Transverse colon (tissue), 4 donors: ENCODE measurements at regions not wholly inside any gene's neighbourhood (a gene's known extent, or its start where the extent isn't known, plus 50 kb on each side); places are given as distances from the start of the nearest gene placed in this dataset.

ENCODE experiments used
- DNase-seq: peaks from one replicate; pipeline ENCODE4 v3.0.0-alpha.2; 2019
- H3K27ac ChIP-seq, 4 donors: fragments of 200-600 bp; sonication (generic); 2 replicates each; pipeline ENCODE4 v1.5.1; 2016 to 2018; ENCODE audit warnings: inconsistent platforms in 4 of 4
- H3K27me3 ChIP-seq: fragments of 200-600 bp; sonication (generic); 2 replicates; pipeline ENCODE4 v1.5.1; 2017; ENCODE audit warnings: inconsistent platforms
- H3K36me3 ChIP-seq, 4 donors: fragments of 200-600 bp; sonication (generic); 2 replicates each; pipeline ENCODE4 v1.5.1; 2017 to 2019; ENCODE audit warnings: inconsistent platforms in 4 of 4
- H3K4me1 ChIP-seq, 4 donors: fragments of 200-600 bp; sonication (generic); 2 replicates each; pipeline ENCODE4 v1.5.1; 2017 to 2020; ENCODE audit warnings: inconsistent platforms in 4 of 4
- H3K4me3 ChIP-seq, 4 donors: fragments of 200-600 bp; sonication (generic); 1 replicate in 1 of 4; 2 replicates in 3 of 4; pipeline versions ENCODE4 v1.5.1 to v1.6.1; 2017 to 2019; ENCODE audit warnings: inconsistent platforms in 4 of 4
- H3K9me3 ChIP-seq, 2 donors: fragments of 200-600 bp; sonication (generic); 2 replicates each; pipeline ENCODE4 v1.5.1; 2017 to 2019; ENCODE audit warnings: inconsistent platforms in 2 of 2
- EP300 ChIP-seq: sonication (generic); formaldehyde crosslinking; IDR thresholded peaks from one replicate; pipeline ENCODE4 v1.6.1; 2017; ENCODE audit warnings: antibody characterized with exemption, low read depth
- POLR2A ChIP-seq: fragments of 450-650 bp; IDR thresholded peaks from one replicate; pipeline ENCODE4 v1.6.1; 2016; ENCODE audit warnings: antibody characterized with exemption, mild to moderate bottlenecking, moderate library complexity
- POLR2AphosphoS5 ChIP-seq, 3 donors: sonication (generic); formaldehyde crosslinking; IDR thresholded peaks; one replicate each; pipeline ENCODE4 v1.6.1; 2016; ENCODE audit warnings: antibody characterized with exemption in 3 of 3
- WGBS, 2 donors: methylation state at CpG; one replicate each; pipeline ENCODE4 v1.1.5; 2018; ENCODE audit warnings: low coverage in 1 of 2; 5-methylcytosine and 5-hydroxymethylcytosine counted together
- in situ Hi-C, 4 donors: fragments of 200-750 bp; cut with MboI; loops; one replicate each; pipeline versions ENCODE4 v1.15.0 to v1.15.1; 2017; ENCODE audit warnings: low sequenced_read_pairs in 3 of 4, low pct_ligation_motif_present in 1 of 4, low pct_unique_long_range_greater_than_20kb in 1 of 4
- intact Hi-C: fragments of 100-400 bp; cut with DNase I; formaldehyde crosslinking; loops from one replicate; pipeline ENCODE4 v1.15.1; 2023; ENCODE audit warnings: low total_unique reads
- TF ChIP-seq, protein P1 (sequence below), 5 experiments: fragments of 200-600 bp in 3 of 5; fragments of 450-650 bp in 2 of 5; sonication (generic) in 3 of 5; IDR thresholded peaks; 1 replicate in 2 of 5; 2 replicates in 3 of 5; pipeline ENCODE4 v1.5.1; 2016 to 2017; ENCODE audit warnings: antibody characterized with exemption in 5 of 5, inconsistent platforms in 3 of 5, mild to moderate bottlenecking in 2 of 5, moderate library complexity in 1 of 5

- DNase-seq: no peak
- TF ChIP-seq, protein P1, sequence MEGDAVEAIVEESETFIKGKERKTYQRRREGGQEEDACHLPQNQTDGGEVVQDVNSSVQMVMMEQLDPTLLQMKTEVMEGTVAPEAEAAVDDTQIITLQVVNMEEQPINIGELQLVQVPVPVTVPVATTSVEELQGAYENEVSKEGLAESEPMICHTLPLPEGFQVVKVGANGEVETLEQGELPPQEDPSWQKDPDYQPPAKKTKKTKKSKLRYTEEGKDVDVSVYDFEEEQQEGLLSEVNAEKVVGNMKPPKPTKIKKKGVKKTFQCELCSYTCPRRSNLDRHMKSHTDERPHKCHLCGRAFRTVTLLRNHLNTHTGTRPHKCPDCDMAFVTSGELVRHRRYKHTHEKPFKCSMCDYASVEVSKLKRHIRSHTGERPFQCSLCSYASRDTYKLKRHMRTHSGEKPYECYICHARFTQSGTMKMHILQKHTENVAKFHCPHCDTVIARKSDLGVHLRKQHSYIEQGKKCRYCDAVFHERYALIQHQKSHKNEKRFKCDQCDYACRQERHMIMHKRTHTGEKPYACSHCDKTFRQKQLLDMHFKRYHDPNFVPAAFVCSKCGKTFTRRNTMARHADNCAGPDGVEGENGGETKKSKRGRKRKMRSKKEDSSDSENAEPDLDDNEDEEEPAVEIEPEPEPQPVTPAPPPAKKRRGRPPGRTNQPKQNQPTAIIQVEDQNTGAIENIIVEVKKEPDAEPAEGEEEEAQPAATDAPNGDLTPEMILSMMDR (IDR thresholded peaks at IDR 0.05): no peak
- TF ChIP-seq POLR2A: no peak
- no peak for TF ChIP-seq EP300
- no peak for TF ChIP-seq POLR2AphosphoS5 (IDR thresholded peaks at IDR 0.05)
- H3K27me3 ChIP-seq: peaks cover 13% of the 10 kb centered on the region
- WGBS, 2 donors: 77 to 83% methylated on average over 1 to 6 of the region's 6 CpGs
- no peak overlapping the region for H3K4me3 ChIP-seq
- no peaks in the 10 kb centered on the region for H3K4me1 ChIP-seq
- in situ Hi-C loops (no loop called here), intact Hi-C loops (no loop called here)
- H3K9me3 ChIP-seq: no peaks in the 10 kb centered on the region
- H3K36me3 ChIP-seq: no peaks in the 10 kb centered on the region
- no peak overlapping the region for H3K27ac ChIP-seq
These were observed 404.3 kb downstream of the MN1 start for GRCh38 chr22:27397036-27397953.

- Histone ChIP-seq H3K9me3 (no peaks in the 10 kb centered on the region), H3K27me3 (peaks cover 13% of the 10 kb centered on the region), H3K4me3 (no peak overlapping the region), H3K4me1 (no peaks in the 10 kb centered on the region), H3K27ac (no peak overlapping the region), H3K36me3 (no peaks in the 10 kb centered on the region)
- TF ChIP-seq, protein P1 (IDR thresholded peaks at IDR 0.05): no peak
- peak in 2 of 3 donors; percentile 21 to 32 for TF ChIP-seq POLR2AphosphoS5 (IDR thresholded peaks at IDR 0.05)
- peak; percentile 26 for DNase-seq
- 21 to 65% methylated on average over 3 to 13 of the region's 13 CpGs for WGBS, 2 donors
- intact Hi-C loops: no loop called here
- in situ Hi-C loops: no loop called here
These were observed 403.6 kb downstream of the MN1 start for GRCh38 chr22:27397954-27398342.

GRCh38 chr22:27399161-27399560 is 402.4 kb downstream of the MN1 start:
- no peak overlapping the region for H3K4me3 ChIP-seq
- peaks cover 13% of the 10 kb centered on the region for H3K27me3 ChIP-seq
- H3K9me3 ChIP-seq: no peaks in the 10 kb centered on the region
- no peaks in the 10 kb centered on the region for H3K4me1 ChIP-seq
- H3K27ac ChIP-seq: no peak overlapping the region
- intact Hi-C loops (no loop called here), in situ Hi-C loops (no loop called here)
- WGBS, 2 donors: 21 to 33% methylated on average over 7 to 19 of the region's 19 CpGs
- no peak for DNase-seq
- TF ChIP-seq POLR2A: no peak
- TF ChIP-seq, protein P1 (IDR thresholded peaks at IDR 0.05): no peak
- TF ChIP-seq EP300: no peak
- no peak for TF ChIP-seq POLR2AphosphoS5 (IDR thresholded peaks at IDR 0.05)
- no peaks in the 10 kb centered on the region for H3K36me3 ChIP-seq

DNA sequence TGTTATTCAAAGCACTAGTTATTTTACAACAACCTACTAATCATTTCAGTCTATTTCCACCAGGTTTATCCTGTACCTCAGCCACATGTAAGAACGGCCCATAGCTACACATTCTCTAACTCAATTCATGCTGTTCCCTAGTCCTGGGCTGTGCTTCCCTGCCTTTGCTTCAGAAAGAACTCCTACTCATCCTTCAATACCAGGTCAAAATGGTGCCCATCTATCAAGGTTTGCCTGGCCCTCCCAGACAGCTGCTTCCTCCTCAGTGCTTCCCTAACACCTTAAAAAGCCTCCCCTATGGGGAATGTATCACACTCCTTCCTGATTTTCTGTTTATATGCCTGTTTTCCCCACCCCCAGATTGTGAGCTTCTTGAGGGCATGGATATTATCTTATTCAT is 400.7 kb downstream of the MN1 start:
- TF ChIP-seq, protein P1 (IDR thresholded peaks at IDR 0.05): no peak
- no peak for TF ChIP-seq POLR2AphosphoS5 (IDR thresholded peaks at IDR 0.05)
- Histone ChIP-seq H3K9me3 (no peaks in the 10 kb centered on the region), H3K27ac (no peak overlapping the region), H3K36me3 (no peaks in the 10 kb centered on the region), H3K4me3 (no peak overlapping the region), H3K27me3 (peaks cover 13% of the 10 kb centered on the region), H3K4me1 (no peaks in the 10 kb centered on the region)
- in situ Hi-C loops: loop anchor here in 2 of 4 donors (25.0 kb wide), 1 partner anchor 411 kb away; the partner anchor contains the start of gene MN1 (in 2 of the 2)
- DNase-seq: no peak
- intact Hi-C loops: no loop called here
- 48 to 60% methylated on average over 1 of the region's 1 CpG for WGBS, 2 donors
